H9 (cell line): ENCODE measurements at regions not wholly inside any gene's neighbourhood (a gene's known extent, or its start where the extent isn't known, plus 50 kb on each side); places are given as distances from the start of the nearest gene placed in this dataset.

Source experiments
- DNase-seq: peaks from one replicate; pipeline ENCODE4 v3.0.0-alpha.2; 2017
- H2AFZ ChIP-seq: one replicate; pipeline ENCODE4 v1.6.1; 2013; ENCODE audit warnings: mild to moderate bottlenecking, low read length, control low read depth, moderate library complexity
- H2AK5ac ChIP-seq: 2 replicates; pipeline ENCODE4 v1.6.1; 2013; ENCODE audit warnings: low read length, control low read depth, mixed read lengths; ENCODE audit not compliant: insufficient read length
- H2BK120ac ChIP-seq: one replicate; pipeline ENCODE4 v1.6.1; 2013; ENCODE audit warnings: low read depth, mild to moderate bottlenecking, low read length, control low read depth, inconsistent platforms; ENCODE audit not compliant: poor library complexity, severe bottlenecking
- H2BK12ac ChIP-seq: 2 replicates; pipeline ENCODE4 v1.6.1; 2013; ENCODE audit warnings: low read length, control low read depth, mixed read lengths, low read depth; ENCODE audit not compliant: insufficient read length
- H2BK15ac ChIP-seq: 2 replicates; pipeline ENCODE4 v1.6.1; 2013; ENCODE audit warnings: low read depth, low read length, control low read depth
- H2BK20ac ChIP-seq: one replicate; pipeline ENCODE4 v1.6.1; 2013; ENCODE audit warnings: low read depth, mild to moderate bottlenecking, low read length, control low read depth, inconsistent platforms; ENCODE audit not compliant: poor library complexity, severe bottlenecking
- H2BK5ac ChIP-seq: 2 replicates; pipeline ENCODE4 v1.6.1; 2013; ENCODE audit warnings: low read length, control low read depth, mixed read lengths; ENCODE audit not compliant: insufficient read length
- H3K14ac ChIP-seq: 2 replicates; pipeline ENCODE4 v1.6.1; 2013; ENCODE audit warnings: low read length, control low read depth; ENCODE audit not compliant: insufficient read depth
- H3K18ac ChIP-seq: 2 replicates; pipeline ENCODE4 v1.6.1; 2013; ENCODE audit warnings: low read depth, mild to moderate bottlenecking, mixed read lengths, low read length, control low read depth; ENCODE audit not compliant: insufficient read length
- H3K23ac ChIP-seq: 2 replicates; pipeline ENCODE4 v1.6.1; 2013; ENCODE audit warnings: low read length, control low read depth, mixed read lengths, low read depth; ENCODE audit not compliant: insufficient read length
- H3K23me2 ChIP-seq: 2 replicates; pipeline ENCODE4 v1.6.1; 2013; ENCODE audit warnings: low read depth, mild to moderate bottlenecking, mixed read lengths, low read length, control low read depth; ENCODE audit not compliant: insufficient read length, poor library complexity, severe bottlenecking
- H3K27ac ChIP-seq: 2 replicates; pipeline ENCODE4 v1.5.1; 2013; ENCODE audit warnings: low read length, control low read depth, mixed read lengths, low read depth; ENCODE audit not compliant: insufficient read length
- H3K27me3 ChIP-seq: 2 replicates; pipeline ENCODE4 v1.6.1; 2013; ENCODE audit warnings: low read length, control low read depth, inconsistent platforms; ENCODE audit not compliant: insufficient read depth
- H3K4ac ChIP-seq: 2 replicates; pipeline ENCODE4 v1.6.1; 2013; ENCODE audit warnings: low read depth, mild to moderate bottlenecking, control low read depth, inconsistent platforms, low read length, moderate library complexity
- H3K4me1 ChIP-seq: 2 replicates; pipeline ENCODE4 v1.6.1; 2013; ENCODE audit warnings: low read length, control low read depth, inconsistent platforms; ENCODE audit not compliant: insufficient read depth
- H3K4me2 ChIP-seq: 2 replicates; pipeline ENCODE4 v1.6.1; 2013; ENCODE audit warnings: low read length, control low read depth, mixed read lengths; ENCODE audit not compliant: insufficient read length, insufficient read depth
- H3K56ac ChIP-seq: 2 replicates; pipeline ENCODE4 v1.6.1; 2013; ENCODE audit warnings: low read depth, mild to moderate bottlenecking, mixed read lengths, low read length, control low read depth; ENCODE audit not compliant: insufficient read length
- H3K79me1 ChIP-seq: 2 replicates; pipeline ENCODE4 v1.6.1; 2013; ENCODE audit warnings: low read depth, mild to moderate bottlenecking, moderate library complexity, low read length, control low read depth, inconsistent platforms; ENCODE audit not compliant: insufficient read depth, poor library complexity, severe bottlenecking
- H3K79me2 ChIP-seq: 2 replicates; pipeline ENCODE4 v1.6.1; 2013; ENCODE audit warnings: low read length, control low read depth, inconsistent platforms; ENCODE audit not compliant: insufficient read depth
- H3K9ac ChIP-seq: 2 replicates; pipeline ENCODE4 v1.6.1; 2013; ENCODE audit warnings: low read length, control low read depth, mixed read lengths; ENCODE audit not compliant: insufficient read length; ENCODE audit errors: extremely low read depth
- H3K9me3 ChIP-seq: one replicate; pipeline ENCODE4 v1.6.1; 2013; ENCODE audit warnings: low read depth, low read length, inconsistent platforms; ENCODE audit not compliant: control insufficient read depth
- H3T11ph ChIP-seq: one replicate; pipeline ENCODE4 v1.6.1; 2013; ENCODE audit warnings: mild to moderate bottlenecking, low read length, control low read depth, inconsistent platforms
- H4K20me1 ChIP-seq: one replicate; pipeline ENCODE4 v1.6.1; 2013; ENCODE audit not compliant: control insufficient read depth, insufficient read length, insufficient read depth
- H4K5ac ChIP-seq: 2 replicates; pipeline ENCODE4 v1.6.1; 2013; ENCODE audit warnings: low read depth, mild to moderate bottlenecking, mixed read lengths, low read length, control low read depth; ENCODE audit not compliant: insufficient read length
- H4K8ac ChIP-seq: replicated peaks from 2 replicates; pipeline ENCODE4 v1.6.1; 2013; ENCODE audit warnings: low read length, control low read depth, mixed read lengths, low read depth; ENCODE audit not compliant: insufficient read length
- H4K91ac ChIP-seq: 2 replicates; pipeline ENCODE4 v1.6.1; 2013; ENCODE audit warnings: low read depth, mild to moderate bottlenecking, moderate library complexity, mixed read lengths, low read length, control low read depth; ENCODE audit not compliant: insufficient read length
- H3K27ac Mint-ChIP-seq, 3 experiments: 2 replicates in 2 of 3; 3 replicates in 1 of 3; pipeline ENCODE4 v1.8.0; 2020 to 2021; ENCODE audit warnings: mixed read lengths in 3 of 3, mild to moderate bottlenecking in 1 of 3, moderate library complexity in 1 of 3
- H3K27me3 Mint-ChIP-seq: 2 replicates; pipeline ENCODE4 v1.8.0; 2021; ENCODE audit warnings: low read depth, mild to moderate bottlenecking, moderate library complexity, mixed read lengths
- H3K36me3 Mint-ChIP-seq, 3 experiments: 2 replicates in 2 of 3; 3 replicates in 1 of 3; pipeline ENCODE4 v1.8.0; 2020 to 2021; ENCODE audit warnings: low read depth in 3 of 3, mixed read lengths in 3 of 3; ENCODE audit not compliant: insufficient read depth in 1 of 3
- H3K4me1 Mint-ChIP-seq, 2 experiments: 2 replicates each; pipeline ENCODE4 v1.8.0; 2020; ENCODE audit warnings: mixed read lengths in 2 of 2
- H3K4me3 Mint-ChIP-seq, 2 experiments: 2 replicates in 1 of 2; 3 replicates in 1 of 2; pipeline ENCODE4 v1.8.0; 2020 to 2021; ENCODE audit warnings: mild to moderate bottlenecking in 2 of 2, mixed read lengths in 2 of 2, moderate library complexity in 1 of 2
- H3K9me3 Mint-ChIP-seq, 2 experiments: 2 replicates in 1 of 2; 3 replicates in 1 of 2; pipeline ENCODE4 v1.8.0; 2020; ENCODE audit warnings: mild to moderate bottlenecking in 2 of 2, mixed read lengths in 2 of 2, moderate library complexity in 1 of 2
- CTCF ChIP-seq: fragments of 200-600 bp; sonication (generic); conservative IDR thresholded peaks from 3 replicates; pipeline ENCODE4 v1.8.0; 2021; ENCODE audit warnings: antibody characterized with exemption, mild to moderate bottlenecking
- WGBS: extraction: QIAGEN DNeasy Blood & Tissue Kit; methylation state at CpG from one replicate; pipeline ENCODE4 v1.1.7; 2013; ENCODE audit warnings: missing lambda C conversion rate, low lambda C conversion rate, mixed read lengths; ENCODE audit not compliant: insufficient read length; ENCODE audit errors: extremely low coverage; 5-methylcytosine and 5-hydroxymethylcytosine counted together

GRCh38 chr2:239590276-239590675 is 189.5 kb upstream of the HDAC4 start:
- H3K27ac Mint-ChIP-seq: no peak overlapping the region
- Histone ChIP-seq H2BK20ac (no peak overlapping the region), H2BK15ac (no peak overlapping the region), H3K79me1 (no peaks in the 10 kb centered on the region), H3K4me2 (no peak overlapping the region), H4K5ac (no peak overlapping the region), H3K9ac (no peak overlapping the region), H3K23ac (no peak overlapping the region), H4K20me1 (no peaks in the 10 kb centered on the region), H4K91ac (no peak overlapping the region), H3K4ac (no peak overlapping the region), H3K18ac (no peak overlapping the region), H2AFZ (no peak overlapping the region), H3K27ac (no peak overlapping the region), H4K8ac (no peak overlapping the region), H3K27me3 (no peaks in the 10 kb centered on the region), H3K4me1 (no peaks in the 10 kb centered on the region), H2BK5ac (no peak overlapping the region), H3K79me2 (no peaks in the 10 kb centered on the region), H2AK5ac (no peak overlapping the region), H3K56ac (no peak overlapping the region), H2BK120ac (no peak overlapping the region), H3K14ac (no peak overlapping the region; the same call in 1 of the 2 replicates), H3K23me2 (no peaks in the 10 kb centered on the region), H2BK12ac (no peak overlapping the region), H3T11ph (no peak overlapping the region), H3K9me3 (no peaks in the 10 kb centered on the region)
- H3K4me1 Mint-ChIP-seq: peaks cover 2 to 3% of the 10 kb centered on the region in 2 experiments; a peak in 3 of 4 replicates
- no CpG with 5 or more reads among the region's 5 CpGs for WGBS
- H3K36me3 Mint-ChIP-seq: peaks cover 0 to 7% (median 4%) of the 10 kb centered on the region in 3 experiments; a peak in 5 of 7 replicates
- TF ChIP-seq CTCF: no peak
- H3K4me3 Mint-ChIP-seq: no peak overlapping the region
- H3K27me3 Mint-ChIP-seq: peaks cover 6% of the 10 kb centered on the region
- H3K9me3 Mint-ChIP-seq: peaks cover 12 to 15% of the 10 kb centered on the region in 2 experiments
- no peak for DNase-seq
